ENCODE measurements at regions not wholly inside any gene's neighbourhood (a gene's known extent, or its start where the extent isn't known, plus 50 kb on each side); places are given as distances from the start of the nearest gene placed in this dataset.

DNA sequence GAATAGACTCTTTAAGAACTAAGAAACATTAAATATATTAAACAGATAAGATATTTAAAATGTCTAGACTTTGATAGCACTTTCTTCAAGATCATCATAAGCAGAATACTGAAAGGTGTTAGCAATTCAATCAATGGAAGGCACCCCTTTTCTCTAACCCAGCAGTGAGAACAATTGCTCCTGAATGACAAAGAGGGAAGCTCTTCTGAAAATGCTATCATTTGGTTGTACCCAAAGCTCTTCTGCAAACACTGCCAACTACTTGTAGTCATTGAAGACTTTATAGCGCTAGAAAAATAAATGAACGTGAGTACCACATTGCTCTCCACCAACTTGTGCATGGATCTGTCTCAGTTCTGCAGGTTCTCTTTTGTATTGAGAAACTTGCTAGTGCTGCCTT, 62.2 kb upstream of the LMO3 start:
- DNase-seq = no peak

DNA sequence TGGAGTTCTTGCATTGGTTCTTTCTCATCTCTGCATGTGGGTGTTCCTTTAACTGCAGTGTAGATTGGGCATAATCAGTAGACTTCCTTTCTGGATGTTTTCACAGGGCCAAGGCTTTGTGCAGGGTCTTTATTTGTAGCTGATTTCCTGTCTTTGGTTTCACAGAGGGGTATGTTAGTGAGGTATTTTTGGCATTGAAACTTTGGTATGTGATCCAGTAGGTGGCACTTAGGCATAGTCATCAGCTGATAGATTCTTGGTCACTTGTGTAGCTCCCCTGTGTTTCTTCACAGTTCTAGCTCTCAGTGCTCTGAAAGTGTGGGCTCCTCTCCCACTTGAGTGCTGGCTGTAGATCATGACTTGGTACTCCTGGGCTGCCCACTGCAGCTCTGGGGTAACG, 52.7 kb upstream of the LMO3 start:
- no peak for DNase-seq
